ENCODE measurements at regions not wholly inside any gene's neighbourhood (a gene's known extent, or its start where the extent isn't known, plus 50 kb on each side); places are given as distances from the start of the nearest gene placed in this dataset.

DNA sequence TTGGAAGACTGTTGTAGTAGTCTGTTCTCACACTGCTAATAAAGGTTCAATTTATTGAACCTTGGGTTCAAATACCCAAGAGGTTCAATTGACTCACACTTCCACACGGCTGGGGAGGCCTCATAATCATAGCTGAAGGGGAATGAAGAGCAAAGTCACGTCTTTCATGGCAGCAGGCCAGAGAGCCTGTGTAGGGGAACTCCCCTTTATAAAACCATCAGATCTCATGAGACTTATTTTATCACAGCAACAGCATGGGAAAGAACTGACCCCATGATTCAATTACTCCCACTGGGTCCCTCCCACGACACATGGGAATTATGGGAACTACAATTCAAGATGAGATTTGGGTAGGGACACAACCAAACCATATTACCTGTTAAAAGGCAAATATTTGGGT, 268.2 kb downstream of the TMEM167A start:
- ChIA-PET CTCF (no interaction called here), POLR2A (no interaction called here)

DNA sequence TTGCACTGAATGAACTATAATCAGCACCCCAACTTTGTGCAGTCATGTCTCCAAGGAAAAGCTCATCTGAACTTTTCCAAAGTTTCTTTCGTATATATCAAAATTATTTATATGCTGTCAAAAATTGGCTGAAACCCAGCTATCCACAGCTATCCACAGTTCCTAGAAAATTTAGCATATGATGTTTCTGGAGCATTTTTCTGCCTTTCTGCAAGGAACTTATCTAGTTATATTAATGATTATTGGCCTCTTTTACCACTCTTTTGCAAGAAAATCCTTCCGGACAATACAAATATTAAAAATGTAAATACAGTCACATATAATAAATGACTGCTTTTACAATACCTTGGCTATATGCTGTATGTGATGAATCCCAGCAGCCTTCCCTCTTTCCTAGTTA, 270.2 kb downstream of the TMEM167A start:
- no peak for DNase-seq (ENCODE audit: low read depth, low spot score)
- TF ChIP-seq, protein P1, sequence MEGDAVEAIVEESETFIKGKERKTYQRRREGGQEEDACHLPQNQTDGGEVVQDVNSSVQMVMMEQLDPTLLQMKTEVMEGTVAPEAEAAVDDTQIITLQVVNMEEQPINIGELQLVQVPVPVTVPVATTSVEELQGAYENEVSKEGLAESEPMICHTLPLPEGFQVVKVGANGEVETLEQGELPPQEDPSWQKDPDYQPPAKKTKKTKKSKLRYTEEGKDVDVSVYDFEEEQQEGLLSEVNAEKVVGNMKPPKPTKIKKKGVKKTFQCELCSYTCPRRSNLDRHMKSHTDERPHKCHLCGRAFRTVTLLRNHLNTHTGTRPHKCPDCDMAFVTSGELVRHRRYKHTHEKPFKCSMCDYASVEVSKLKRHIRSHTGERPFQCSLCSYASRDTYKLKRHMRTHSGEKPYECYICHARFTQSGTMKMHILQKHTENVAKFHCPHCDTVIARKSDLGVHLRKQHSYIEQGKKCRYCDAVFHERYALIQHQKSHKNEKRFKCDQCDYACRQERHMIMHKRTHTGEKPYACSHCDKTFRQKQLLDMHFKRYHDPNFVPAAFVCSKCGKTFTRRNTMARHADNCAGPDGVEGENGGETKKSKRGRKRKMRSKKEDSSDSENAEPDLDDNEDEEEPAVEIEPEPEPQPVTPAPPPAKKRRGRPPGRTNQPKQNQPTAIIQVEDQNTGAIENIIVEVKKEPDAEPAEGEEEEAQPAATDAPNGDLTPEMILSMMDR (IDR thresholded peaks at IDR 0.05; ENCODE audit: insufficient read depth, low read length, missing control alignments) = no peak
- ChIA-PET POLR2A (no interaction called here), CTCF (no interaction called here)
- H3K4me3 ChIP-seq (ENCODE audit: low read depth, low read length) = no peak overlapping the region

More for the DNA sequence above, 268.2 kb downstream of the TMEM167A start:
- H3K4me3 ChIP-seq (ENCODE audit: low read depth, low read length) = no peak overlapping the region
- TF ChIP-seq, protein P1 (IDR thresholded peaks at IDR 0.05; ENCODE audit: insufficient read depth, low read length, missing control alignments) = no peak
- no peak for DNase-seq (ENCODE audit: low read depth, low spot score)

DNA sequence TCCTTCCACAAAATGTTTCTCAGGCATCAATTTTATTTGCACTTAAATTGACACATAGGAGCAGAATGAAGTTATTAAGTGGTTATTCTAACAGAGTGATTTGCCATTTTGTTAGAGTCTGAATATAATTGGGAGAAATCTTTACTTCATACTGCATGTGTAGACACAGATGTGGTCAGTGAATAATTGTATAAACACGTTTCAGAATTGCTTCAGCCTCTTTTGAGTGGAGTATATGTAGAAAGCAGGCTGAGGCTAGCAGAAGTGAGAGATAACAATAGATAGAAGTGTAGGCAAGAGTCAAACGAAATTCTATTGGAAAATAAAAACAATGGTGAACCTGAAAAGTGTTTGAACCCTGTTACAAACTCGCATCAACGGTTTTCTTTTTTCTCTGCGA, 270.7 kb downstream of the TMEM167A start:
- no peak for DNase-seq (ENCODE audit: low read depth, low spot score)
- no peak overlapping the region for H3K4me3 ChIP-seq (ENCODE audit: low read depth, low read length)
- POLR2A ChIA-PET = no interaction called here
- TF ChIP-seq, protein P1 (IDR thresholded peaks at IDR 0.05; ENCODE audit: insufficient read depth, low read length, missing control alignments) = no peak
- CTCF ChIA-PET = no interaction called here

DNA sequence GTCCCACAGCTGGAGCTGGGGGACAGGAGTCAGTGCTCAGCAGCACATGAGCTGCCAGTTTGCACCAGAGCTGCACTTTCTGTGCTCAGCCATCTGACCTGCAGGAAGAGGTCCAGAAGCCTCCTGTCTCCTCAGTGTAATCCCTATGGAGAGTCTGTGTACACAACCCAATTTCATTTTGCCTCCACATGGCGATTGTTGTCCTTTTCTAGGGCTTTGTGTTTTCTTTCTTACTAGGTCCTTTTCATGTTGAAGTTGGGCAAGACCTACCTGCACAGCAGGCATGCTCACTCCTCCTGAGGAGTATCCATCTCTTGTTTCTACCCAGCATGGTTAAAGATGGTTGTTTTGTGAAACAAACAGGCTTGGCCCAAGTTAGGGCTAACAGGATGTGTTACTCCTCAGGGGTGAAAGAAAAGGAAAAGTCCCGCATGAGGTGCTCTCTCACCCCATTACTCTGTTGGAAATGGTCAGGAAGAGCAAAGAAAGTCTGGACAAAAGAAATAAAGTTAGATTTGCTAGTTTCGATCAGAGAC, 273.0 kb downstream of the TMEM167A start:
- H3K4me3 ChIP-seq (ENCODE audit: low read depth, low read length) = no peak overlapping the region
- ChIA-PET CTCF (no interaction called here), POLR2A (no interaction called here)
- no peak for DNase-seq (ENCODE audit: low read depth, low spot score)
- TF ChIP-seq, protein P1 (IDR thresholded peaks at IDR 0.05; ENCODE audit: insufficient read depth, low read length, missing control alignments) = no peak

DNA sequence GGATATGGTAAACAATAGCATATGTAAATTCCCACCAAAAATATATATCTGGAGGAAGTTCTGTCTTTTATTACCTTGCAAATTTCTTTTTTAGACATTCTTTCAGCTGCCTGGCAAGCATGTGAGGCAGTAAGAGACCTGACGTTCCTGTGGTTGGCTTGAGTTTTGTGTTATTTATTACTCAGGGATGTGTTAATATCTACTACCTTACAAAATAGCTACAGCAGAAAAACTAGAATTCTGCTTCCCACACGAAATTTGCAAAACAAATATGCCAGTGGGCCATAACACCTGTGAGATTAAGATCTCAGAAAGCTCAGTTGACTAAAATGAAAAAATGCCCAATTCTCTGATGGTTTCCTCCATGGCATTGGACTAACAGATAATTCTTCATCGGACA, 274.2 kb downstream of the TMEM167A start:
- no peak for DNase-seq (ENCODE audit: low read depth, low spot score)
- POLR2A ChIA-PET = no interaction called here
- TF ChIP-seq, protein P1 (IDR thresholded peaks at IDR 0.05; ENCODE audit: insufficient read depth, low read length, missing control alignments) = no peak
- CTCF ChIA-PET = interaction anchor here (2.5 kb wide), 1 partner anchor 10 kb away, joined by 8 read pairs; no protein-coding TSS in a partner anchor
- H3K4me3 ChIP-seq (ENCODE audit: low read depth, low read length) = no peak overlapping the region

DNA sequence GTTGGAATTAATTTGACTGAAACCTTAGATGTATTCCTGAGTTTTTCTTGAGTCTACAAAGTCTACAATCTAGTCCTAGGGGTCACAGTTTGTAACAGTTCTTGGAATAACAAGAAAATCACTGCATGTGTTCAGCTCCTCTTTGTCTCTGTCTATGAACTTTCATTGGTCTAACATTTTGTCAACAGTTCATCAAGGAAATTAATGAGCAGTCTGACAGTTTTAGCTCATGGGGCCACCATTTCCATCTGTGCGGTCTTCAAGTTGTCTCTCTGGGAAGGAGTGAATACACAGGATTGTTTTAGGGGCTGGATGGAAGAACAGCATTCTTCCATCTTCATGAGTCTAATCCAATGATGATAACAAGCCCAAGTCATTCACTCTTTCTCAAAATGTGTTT, 276.4 kb downstream of the TMEM167A start:
- DNase-seq (ENCODE audit: low read depth, low spot score) = no peak
- ChIA-PET CTCF (no interaction called here), POLR2A (no interaction called here)
- TF ChIP-seq, protein P1 (IDR thresholded peaks at IDR 0.05; ENCODE audit: insufficient read depth, low read length, missing control alignments) = no peak
- H3K4me3 ChIP-seq (ENCODE audit: low read depth, low read length) = no peak overlapping the region
